GM12878 (cell line): ENCODE measurements at regions not wholly inside any gene's neighbourhood (a gene's known extent, or its start where the extent isn't known, plus 50 kb on each side); places are given as distances from the start of the nearest gene placed in this dataset.

Source experiments
- BMI1 ChIP-seq: fragments of 450-650 bp; IDR thresholded peaks from 2 replicates; pipeline ENCODE4 v1.6.1; 2016; ENCODE audit warnings: mild to moderate bottlenecking, moderate library complexity, borderline replicate concordance
- FOXK2 ChIP-seq: fragments of 450-650 bp; IDR thresholded peaks from 2 replicates; pipeline ENCODE4 v1.6.1; 2017; ENCODE audit warnings: mild to moderate bottlenecking, moderate library complexity
- HDAC6 ChIP-seq: fragments of 200-600 bp; sonication (generic); IDR thresholded peaks from one replicate; pipeline ENCODE4 v1.8.0; 2017; ENCODE audit warnings: antibody characterized with exemption; ENCODE audit not compliant: unreplicated experiment
- IKZF1 ChIP-seq: fragments of 450-650 bp; conservative IDR thresholded peaks from 2 replicates; pipeline ENCODE4 v1.6.1; 2017; ENCODE audit warnings: antibody characterized with exemption, mild to moderate bottlenecking
- KDM1A ChIP-seq: fragments of 200-600 bp; sonication (generic); IDR thresholded peaks from 2 replicates; pipeline ENCODE4 v1.6.1; 2016; ENCODE audit warnings: borderline replicate concordance
- PML ChIP-seq: IDR thresholded peaks from 2 replicates; pipeline ENCODE4 v1.6.1; 2012; ENCODE audit warnings: low read length, inconsistent platforms
- RAD21 ChIP-seq: IDR thresholded peaks from 2 replicates; pipeline ENCODE4 v1.6.1; 2011; ENCODE audit warnings: mild to moderate bottlenecking, low read depth, low read length, moderate library complexity; ENCODE audit not compliant: insufficient read depth
- SRF ChIP-seq, 2 experiments: IDR thresholded peaks; 2 replicates each; pipeline ENCODE4 v1.6.1; 2011; ENCODE audit warnings: low read depth in 2 of 2, low read length in 2 of 2, mild to moderate bottlenecking in 1 of 2, moderate library complexity in 1 of 2
- TAF1 ChIP-seq: IDR thresholded peaks from 2 replicates; pipeline ENCODE4 v1.6.1; 2011; ENCODE audit warnings: mild to moderate bottlenecking, low read depth, low read length, borderline replicate concordance

- TF ChIP-seq SRF (IDR thresholded peaks at IDR 0.05; ENCODE audit: low read depth in 2 of 2, low read length in 2 of 2) = no peak
- no peak for TF ChIP-seq HDAC6
- TF ChIP-seq PML = no peak
- no peak for TF ChIP-seq TAF1
- TF ChIP-seq FOXK2 = no peak
- no peak for TF ChIP-seq RAD21
- TF ChIP-seq IKZF1 = no peak
- no peak for TF ChIP-seq KDM1A
- TF ChIP-seq BMI1 = no peak
These were observed 395.8 kb upstream of the CCDC54 start for GRCh38 chr3:106981392-106981791.
